MM.1S (cell line): ENCODE measurements at regions not wholly inside any gene's neighbourhood (a gene's known extent, or its start where the extent isn't known, plus 50 kb on each side); places are given as distances from the start of the nearest gene placed in this dataset.

ENCODE experiments used
- DNase-seq: peaks from one replicate; pipeline ENCODE4 v3.0.0-alpha.2; 2015
- H2AFZ ChIP-seq: fragments of 300-600 bp; sonication (generic); 2 replicates; pipeline ENCODE4 v1.6.0; 2016; ENCODE audit warnings: antibody characterized with exemption, low read length
- H3F3A ChIP-seq: fragments of 300-600 bp; sonication (generic); 2 replicates; pipeline ENCODE4 v1.6.1; 2016; ENCODE audit warnings: mild to moderate bottlenecking, antibody characterized with exemption, low read length, moderate library complexity, mixed read lengths; ENCODE audit not compliant: insufficient read depth
- H3K27ac ChIP-seq: fragments of 300-600 bp; sonication (generic); 2 replicates; pipeline ENCODE4 v1.5.1; 2016; ENCODE audit warnings: mild to moderate bottlenecking, low read length
- H3K27me3 ChIP-seq: fragments of 300-600 bp; sonication (generic); replicated peaks from 2 replicates; pipeline ENCODE4 v1.6.0; 2016; ENCODE audit warnings: low read length; ENCODE audit not compliant: insufficient read depth
- H3K36me3 ChIP-seq: fragments of 300-600 bp; sonication (generic); replicated peaks from 2 replicates; pipeline ENCODE4 v1.6.1; 2016; ENCODE audit warnings: mild to moderate bottlenecking, low read length, mixed read lengths; ENCODE audit not compliant: insufficient read depth
- H3K4me1 ChIP-seq: fragments of 300-600 bp; sonication (generic); 2 replicates; pipeline ENCODE4 v1.6.1; 2016; ENCODE audit warnings: low read length, mixed read lengths
- H3K4me2 ChIP-seq: fragments of 300-600 bp; sonication (generic); 2 replicates; pipeline ENCODE4 v1.6.0; 2016; ENCODE audit warnings: low read depth, low read length
- H3K4me3 ChIP-seq: fragments of 300-600 bp; sonication (generic); 2 replicates; pipeline ENCODE4 v1.5.1; 2016; ENCODE audit warnings: low read length, mixed read lengths
- H3K79me2 ChIP-seq: fragments of 300-600 bp; sonication (generic); 2 replicates; pipeline ENCODE4 v1.6.1; 2016; ENCODE audit warnings: mixed run types, low read length, mixed read lengths
- H3K9ac ChIP-seq: fragments of 300-600 bp; sonication (generic); 2 replicates; pipeline ENCODE4 v1.6.1; 2016; ENCODE audit warnings: low read length, mixed read lengths
- H3K9me2 ChIP-seq: fragments of 300-600 bp; sonication (generic); replicated peaks from 2 replicates; pipeline ENCODE4 v1.6.1; 2016; ENCODE audit warnings: mild to moderate bottlenecking, low read length, mixed read lengths; ENCODE audit not compliant: insufficient read depth
- H3K9me3 ChIP-seq: fragments of 300-600 bp; sonication (generic); replicated peaks from 2 replicates; pipeline ENCODE4 v1.6.1; 2016; ENCODE audit warnings: mild to moderate bottlenecking, low read length, mixed read lengths; ENCODE audit not compliant: insufficient read depth
- H4K20me1 ChIP-seq: fragments of 300-600 bp; sonication (generic); 2 replicates; pipeline ENCODE4 v1.6.1; 2016; ENCODE audit warnings: mild to moderate bottlenecking, low read length, moderate library complexity, mixed read lengths; ENCODE audit not compliant: insufficient read depth
- EZH2 ChIP-seq: fragments of 300-600 bp; sonication (generic); optimal IDR thresholded peaks from 2 replicates; pipeline ENCODE3; 2017; ENCODE audit warnings: low read depth, mild to moderate bottlenecking, antibody characterized with exemption, low read length, mixed read lengths
- EZH2phosphoT487 ChIP-seq: fragments of 300-600 bp; sonication (generic); IDR thresholded peaks from 2 replicates; pipeline ENCODE4 v1.6.1; 2018; ENCODE audit warnings: antibody characterized with exemption, low read length
- TF ChIP-seq, protein P1 (sequence below): fragments of 300-600 bp; sonication (generic); IDR thresholded peaks from 2 replicates; pipeline ENCODE4 v1.5.1; 2016; ENCODE audit warnings: antibody characterized with exemption, low read length, mixed read lengths

GRCh38 chr13:50535050-50535449, 308.4 kb downstream of the DLEU7 start:
- H3K9me3 ChIP-seq, result no peaks in the 10 kb centered on the region
- H3K79me2 ChIP-seq, result no peaks in the 10 kb centered on the region
- no peak for DNase-seq
- no peak overlapping the region for H2AFZ ChIP-seq
- no peaks in the 10 kb centered on the region for H3K27me3 ChIP-seq
- TF ChIP-seq EZH2, result no peak
- TF ChIP-seq, protein P1, sequence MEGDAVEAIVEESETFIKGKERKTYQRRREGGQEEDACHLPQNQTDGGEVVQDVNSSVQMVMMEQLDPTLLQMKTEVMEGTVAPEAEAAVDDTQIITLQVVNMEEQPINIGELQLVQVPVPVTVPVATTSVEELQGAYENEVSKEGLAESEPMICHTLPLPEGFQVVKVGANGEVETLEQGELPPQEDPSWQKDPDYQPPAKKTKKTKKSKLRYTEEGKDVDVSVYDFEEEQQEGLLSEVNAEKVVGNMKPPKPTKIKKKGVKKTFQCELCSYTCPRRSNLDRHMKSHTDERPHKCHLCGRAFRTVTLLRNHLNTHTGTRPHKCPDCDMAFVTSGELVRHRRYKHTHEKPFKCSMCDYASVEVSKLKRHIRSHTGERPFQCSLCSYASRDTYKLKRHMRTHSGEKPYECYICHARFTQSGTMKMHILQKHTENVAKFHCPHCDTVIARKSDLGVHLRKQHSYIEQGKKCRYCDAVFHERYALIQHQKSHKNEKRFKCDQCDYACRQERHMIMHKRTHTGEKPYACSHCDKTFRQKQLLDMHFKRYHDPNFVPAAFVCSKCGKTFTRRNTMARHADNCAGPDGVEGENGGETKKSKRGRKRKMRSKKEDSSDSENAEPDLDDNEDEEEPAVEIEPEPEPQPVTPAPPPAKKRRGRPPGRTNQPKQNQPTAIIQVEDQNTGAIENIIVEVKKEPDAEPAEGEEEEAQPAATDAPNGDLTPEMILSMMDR, result no peak
- no peak for TF ChIP-seq EZH2phosphoT487
- H3K27ac ChIP-seq, result no peak overlapping the region
- H3K4me2 ChIP-seq, result no peak overlapping the region
- H3K9me2 ChIP-seq, result no peaks in the 10 kb centered on the region
- no peak overlapping the region for H3K9ac ChIP-seq
- no peaks in the 10 kb centered on the region for H3K36me3 ChIP-seq
- H3K4me1 ChIP-seq, result no peaks in the 10 kb centered on the region
- H3F3A ChIP-seq, result no peaks in the 10 kb centered on the region
- no peaks in the 10 kb centered on the region for H4K20me1 ChIP-seq
- H3K4me3 ChIP-seq, result no peak overlapping the region

GRCh38 chr13:50537029-50537428, 306.5 kb downstream of the DLEU7 start:
- Histone ChIP-seq H3K36me3 (no peaks in the 10 kb centered on the region), H3K27ac (no peak overlapping the region)

GRCh38 chr13:50539791-50540530, 303.5 kb downstream of the DLEU7 start:
- H2AFZ ChIP-seq, result no peak overlapping the region
- no peak overlapping the region for H3K4me3 ChIP-seq
- H3K9me3 ChIP-seq, result no peaks in the 10 kb centered on the region
- TF ChIP-seq EZH2 (no peak), EZH2phosphoT487 (no peak)
- TF ChIP-seq, protein P1, result no peak
- H3K36me3 ChIP-seq, result no peaks in the 10 kb centered on the region
- no peak overlapping the region for H3K9ac ChIP-seq
- H3K27me3 ChIP-seq, result no peaks in the 10 kb centered on the region
- H3K4me1 ChIP-seq, result no peaks in the 10 kb centered on the region
- DNase-seq, result no peak
- H4K20me1 ChIP-seq, result no peaks in the 10 kb centered on the region
- H3K4me2 ChIP-seq, result no peak overlapping the region
- no peaks in the 10 kb centered on the region for H3K79me2 ChIP-seq
- H3F3A ChIP-seq, result no peaks in the 10 kb centered on the region
- no peak overlapping the region for H3K27ac ChIP-seq
- no peaks in the 10 kb centered on the region for H3K9me2 ChIP-seq

More at GRCh38 chr13:50537029-50537428, 306.5 kb downstream of the DLEU7 start:
- Histone ChIP-seq H3K4me2 (no peak overlapping the region), H3K4me1 (no peaks in the 10 kb centered on the region), H3K9me3 (no peaks in the 10 kb centered on the region), H3K79me2 (no peaks in the 10 kb centered on the region), H3K4me3 (no peak overlapping the region), H3F3A (no peaks in the 10 kb centered on the region), H4K20me1 (no peaks in the 10 kb centered on the region), H2AFZ (no peak overlapping the region), H3K9ac (no peak overlapping the region), H3K9me2 (no peaks in the 10 kb centered on the region), H3K27me3 (no peaks in the 10 kb centered on the region)
- DNase-seq, result no peak
- TF ChIP-seq EZH2phosphoT487 (no peak), EZH2 (no peak)
- TF ChIP-seq, protein P1, result no peak
